NCI-H748 (cell line): ENCODE measurements at regions not wholly inside any gene's neighbourhood (a gene's known extent, or its start where the extent isn't known, plus 50 kb on each side); places are given as distances from the start of the nearest gene placed in this dataset.
A peak's percentile ranks its signal among the peaks of the same experiment; 100 is the strongest.
"Not testable (repeated sequence)": the region's sequence is repeated elsewhere in the genome, so short reads cannot be mapped to it uniquely, and the experiment has no call there.

Experiments used
- DNase-seq: peaks from one replicate; lab custom pipeline; 2025; ENCODE audit not compliant: unreplicated experiment; lab: John Stamatoyannopoulos, UW

GRCh38 chr1:209198961-209199750 is 384.4 kb upstream of the CAMK1G start:
- no peak for DNase-seq

GRCh38 chr1:209199822-209200221 is 383.7 kb upstream of the CAMK1G start:
- DNase-seq, result peak; percentile 6

- not testable (repeated sequence) for DNase-seq
These were observed 381.2 kb upstream of the CAMK1G start for GRCh38 chr1:209202321-209202720.

- peak; percentile 65 for DNase-seq
These were observed 380.5 kb upstream of the CAMK1G start for GRCh38 chr1:209202830-209203532.

- no peak for DNase-seq
These were observed 380.0 kb upstream of the CAMK1G start for GRCh38 chr1:209203533-209203895.

GRCh38 chr1:209205039-209205438 is 378.5 kb upstream of the CAMK1G start:
- no peak for DNase-seq

- DNase-seq, result no peak
These were observed 376.3 kb upstream of the CAMK1G start for GRCh38 chr1:209207126-209207700.

- DNase-seq, result peak; percentile 81
These were observed 375.7 kb upstream of the CAMK1G start for GRCh38 chr1:209207701-209208286.

GRCh38 chr1:209208648-209209047 is 374.9 kb upstream of the CAMK1G start:
- no peak for DNase-seq

GRCh38 chr1:209213989-209214388 is 369.5 kb upstream of the CAMK1G start:
- no peak for DNase-seq

- DNase-seq, result no peak
These were observed 367.7 kb upstream of the CAMK1G start for GRCh38 chr1:209215826-209216225.

GRCh38 chr1:209218113-209218512 is 365.4 kb upstream of the CAMK1G start:
- no peak for DNase-seq

- DNase-seq, result no peak
These were observed 364.5 kb upstream of the CAMK1G start for GRCh38 chr1:209218981-209219380.

- no peak for DNase-seq
These were observed 363.6 kb upstream of the CAMK1G start for GRCh38 chr1:209219791-209220524.

GRCh38 chr1:209222826-209223225 is 360.7 kb upstream of the CAMK1G start:
- no peak for DNase-seq

- DNase-seq, result no peak
These were observed 359.7 kb upstream of the CAMK1G start for GRCh38 chr1:209223791-209224190.

- no peak for DNase-seq
These were observed 358.6 kb upstream of the CAMK1G start for GRCh38 chr1:209224886-209225285.

GRCh38 chr1:209227171-209227570 is 356.3 kb upstream of the CAMK1G start:
- DNase-seq, result no peak

GRCh38 chr1:209227941-209228340 is 355.6 kb upstream of the CAMK1G start:
- DNase-seq, result no peak

GRCh38 chr1:209229494-209230061 is 353.9 kb upstream of the CAMK1G start:
- no peak for DNase-seq

GRCh38 chr1:209230314-209230713 is 353.2 kb upstream of the CAMK1G start:
- DNase-seq, result no peak
